B cell (primary cell): ENCODE measurements at regions not wholly inside any gene's neighbourhood (a gene's known extent, or its start where the extent isn't known, plus 50 kb on each side); places are given as distances from the start of the nearest gene placed in this dataset.
"Not testable (repeated sequence)": the region's sequence is repeated elsewhere in the genome, so short reads cannot be mapped to it uniquely, and the experiment has no call there.

Experiments used
- ATAC-seq: fragments of 200-7000 bp; cut with Tn5 transposase; one replicate; pipeline ENCODE4 v1.10.0; 2021; ENCODE audit warnings: low read depth, mild to moderate bottlenecking, moderate number of reproducible peaks, moderate library complexity
- CTCF ChIA-PET: fragments of 350-600 bp; sonication (Branson Sonifier 250); formaldehyde crosslinking; loops from one replicate; lab custom pipeline; 2021; ENCODE audit warnings: antibody characterized with exemption, inconsistent platforms; lab: Charles Lee
- POLR2A ChIA-PET: fragments of 350-600 bp; sonication (Branson Sonifier 250); formaldehyde crosslinking; loops from one replicate; lab custom pipeline; 2021; ENCODE audit warnings: antibody characterized with exemption; lab: Charles Lee
- DNase-seq: peaks from one replicate; pipeline ENCODE4 v3.0.0; 2013
- H2AFZ ChIP-seq: 2 replicates; pipeline ENCODE4 v1.6.1; 2012; ENCODE audit warnings: mild to moderate bottlenecking, low read depth, low read length; ENCODE audit not compliant: insufficient read depth, poor library complexity, severe bottlenecking
- H3K27ac ChIP-seq, 2 donors: 1 replicate in 1 of 2; 2 replicates in 1 of 2; pipeline ENCODE4 v1.5.1; 2012 to 2013; ENCODE audit warnings: low read length in 2 of 2, mild to moderate bottlenecking in 2 of 2, moderate library complexity in 1 of 2
- H3K27me3 ChIP-seq, 4 experiments: fragments of 200-600 bp in 1 of 4; sonication (generic) in 1 of 4; replicated peaks in 1 of 4; 1 replicate in 2 of 4; 2 replicates in 2 of 4; pipeline versions ENCODE4 v1.6.1 to v1.7.0; 2013 to 2016; ENCODE audit warnings: low read length in 3 of 4, mild to moderate bottlenecking in 2 of 4, mixed read lengths in 1 of 4, moderate library complexity in 1 of 4; ENCODE audit not compliant: insufficient read depth in 4 of 4, control insufficient read depth in 3 of 4; ENCODE audit errors: control extremely low read depth in 1 of 4
- H3K36me3 ChIP-seq, 2 experiments: replicated peaks in 1 of 2; 1 replicate in 1 of 2; 2 replicates in 1 of 2; pipeline versions ENCODE4 v1.6.1 to v1.7.1; 2013; ENCODE audit warnings: low read length in 1 of 2; ENCODE audit not compliant: insufficient read depth in 2 of 2, control insufficient read depth in 1 of 2; ENCODE audit errors: control extremely low read depth in 1 of 2, extremely low read depth in 1 of 2
- H3K4me1 ChIP-seq, 2 donors: fragments of 200-600 bp in 1 of 2; sonication (generic) in 1 of 2; 1 replicate in 1 of 2; 2 replicates in 1 of 2; pipeline versions ENCODE4 v1.5.1 to v1.6.1; 2013 to 2017; ENCODE audit warnings: low read length in 2 of 2; ENCODE audit not compliant: control insufficient read depth in 2 of 2, insufficient read depth in 2 of 2
- H3K4me2 ChIP-seq: replicated peaks from 2 replicates; pipeline ENCODE3; 2012; ENCODE audit warnings: mild to moderate bottlenecking, low read depth, low read length; ENCODE audit not compliant: poor library complexity, severe bottlenecking
- H3K4me3 ChIP-seq, 5 experiments: fragments of 200-600 bp in 1 of 5; sonication (generic) in 1 of 5; 1 replicate in 3 of 5; 2 replicates in 2 of 5; pipeline versions ENCODE4 v1.5.1 to v1.7.0; 2011 to 2016; ENCODE audit warnings: low read length in 4 of 5, mild to moderate bottlenecking in 4 of 5, low read depth in 2 of 5, control low read depth in 1 of 5, moderate library complexity in 1 of 5; ENCODE audit not compliant: insufficient read depth in 1 of 5; ENCODE audit errors: control extremely low read depth in 1 of 5, extremely low read depth in 1 of 5
- H3K79me2 ChIP-seq: fragments of 200-600 bp; sonication (generic); one replicate; pipeline ENCODE4 v1.6.0; 2016; ENCODE audit warnings: low read length; ENCODE audit not compliant: control insufficient read depth, insufficient read depth
- H3K9ac ChIP-seq: fragments of 200-600 bp; sonication (generic); 2 replicates; pipeline ENCODE4 v1.6.1; 2017; ENCODE audit warnings: mild to moderate bottlenecking, low read length, moderate library complexity
- H3K9me3 ChIP-seq, 3 donors: one replicate each; pipeline versions ENCODE4 v1.6.1 to v1.7.1; 2013; ENCODE audit warnings: low read length in 2 of 3; ENCODE audit not compliant: control insufficient read depth in 2 of 3, insufficient read depth in 1 of 3; ENCODE audit errors: control extremely low read depth in 1 of 3
- H4K20me1 ChIP-seq: 2 replicates; pipeline ENCODE4 v1.6.0; 2012; ENCODE audit warnings: mild to moderate bottlenecking, low read length; ENCODE audit not compliant: insufficient read depth, control insufficient read depth, poor library complexity, severe bottlenecking
- H3K27ac Mint-ChIP-seq: one replicate; pipeline ENCODE4 v1.8.0; 2021; ENCODE audit warnings: mixed read lengths
- H3K27me3 Mint-ChIP-seq: one replicate; pipeline ENCODE4 v1.8.0; 2021; ENCODE audit warnings: mixed read lengths
- H3K4me1 Mint-ChIP-seq: one replicate; pipeline ENCODE4 v1.8.0; 2021; ENCODE audit warnings: mixed read lengths
- H3K4me3 Mint-ChIP-seq: one replicate; pipeline ENCODE4 v1.8.0; 2021; ENCODE audit warnings: mixed read lengths
- H3K9me3 Mint-ChIP-seq: one replicate; pipeline ENCODE4 v1.8.0; 2022; ENCODE audit warnings: mixed read lengths; ENCODE audit not compliant: insufficient read depth
- CTCF ChIP-seq: fragments of 200-600 bp; IDR thresholded peaks from one replicate; pipeline ENCODE4 v1.8.0; 2022; ENCODE audit warnings: antibody characterized with exemption, mild to moderate bottlenecking
- EZH2 ChIP-seq: IDR thresholded peaks from 2 replicates; pipeline ENCODE4 v1.6.1; 2012; ENCODE audit warnings: borderline replicate concordance, low read depth, mild to moderate bottlenecking, moderate library complexity, low read length; ENCODE audit not compliant: insufficient read depth, poor library complexity, severe bottlenecking
- WGBS: methylation state at CpG from one replicate; pipeline ENCODE4 v1.1.5; 2013; ENCODE audit warnings: missing lambda C conversion rate; ENCODE audit not compliant: insufficient coverage; 5-methylcytosine and 5-hydroxymethylcytosine counted together
- intact Hi-C: fragments of 100-400 bp; cut with micrococcal nuclease; formaldehyde crosslinking; loops from one replicate; pipeline ENCODE4 v1.10.0; 2022

GRCh38 chr6:48658915-48659314 lies 547.9 kb upstream of the PTCHD4 start:
- no peak overlapping the region for H3K4me3 ChIP-seq
- no peak overlapping the region for H3K4me2 ChIP-seq

DNA sequence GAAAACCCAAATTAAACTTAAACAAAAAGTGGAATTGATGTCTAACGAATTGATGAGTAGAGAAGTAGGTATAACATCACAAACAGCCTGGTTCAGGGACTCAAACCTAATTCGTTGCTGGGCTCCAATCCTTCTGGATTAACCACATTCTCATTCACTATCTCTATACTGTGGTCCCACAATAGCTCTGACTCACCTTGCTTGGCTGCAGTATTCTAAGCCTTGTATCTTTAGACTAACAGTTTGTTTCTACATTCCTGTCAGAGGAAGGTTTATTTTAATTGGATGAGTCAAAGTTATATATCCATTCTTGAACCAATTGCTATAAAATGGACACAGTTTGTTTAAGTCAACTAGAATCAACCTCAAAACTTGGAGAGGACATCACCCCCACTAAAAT lies 530.5 kb upstream of the PTCHD4 start:
- no peak for DNase-seq
- CTCF ChIA-PET = no interaction called here
- Histone ChIP-seq H3K4me3 (no peak overlapping the region), H3K4me1 (no peaks in the 10 kb centered on the region), H3K9ac (no peak overlapping the region), H3K27ac (no peak overlapping the region), H3K27me3 (no peaks in the 10 kb centered on the region), H3K36me3 (no peaks in the 10 kb centered on the region), H2AFZ (no peak overlapping the region), H3K4me2 (no peak overlapping the region), H3K9me3 (peaks cover 0 to 6% (median 0%) of the 10 kb centered on the region in 3 donors), H4K20me1 (no peaks in the 10 kb centered on the region), H3K79me2 (no peaks in the 10 kb centered on the region)
- ATAC-seq = no peak
- intact Hi-C loops = no loop called here
- Mint-ChIP-seq H3K27ac (no peak overlapping the region), H3K27me3 (no peaks in the 10 kb centered on the region), H3K4me3 (no peak overlapping the region), H3K9me3 (peaks cover 18% of the 10 kb centered on the region), H3K4me1 (no peaks in the 10 kb centered on the region)
- TF ChIP-seq EZH2 (no peak), CTCF (no peak)
- no CpG with 5 or more reads among the region's 2 CpGs for WGBS
- POLR2A ChIA-PET = no interaction called here

More at GRCh38 chr6:48658915-48659314, 547.9 kb upstream of the PTCHD4 start:
- no peaks in the 10 kb centered on the region for H3K27me3 Mint-ChIP-seq
- H3K36me3 ChIP-seq = no peaks in the 10 kb centered on the region
- H3K27me3 ChIP-seq = no peaks in the 10 kb centered on the region
- no peaks in the 10 kb centered on the region for H3K4me1 Mint-ChIP-seq
- intact Hi-C loops = no loop called here
- ChIA-PET CTCF (no interaction called here), POLR2A (no interaction called here)
- DNase-seq (no peak), ATAC-seq (no peak)
- H3K9ac ChIP-seq = no peak overlapping the region
- H2AFZ ChIP-seq = no peak overlapping the region
- H4K20me1 ChIP-seq = no peaks in the 10 kb centered on the region
- 53% methylated on average over 2 of the region's 2 CpGs for WGBS
- no peak overlapping the region for H3K27ac ChIP-seq
- TF ChIP-seq EZH2 (no peak), CTCF (no peak)
- no peaks in the 10 kb centered on the region for H3K9me3 Mint-ChIP-seq
- no peaks in the 10 kb centered on the region for H3K79me2 ChIP-seq
- H3K9me3 ChIP-seq = no peaks in the 10 kb centered on the region
- H3K4me1 ChIP-seq = no peaks in the 10 kb centered on the region
- H3K27ac Mint-ChIP-seq = no peak overlapping the region
- no peak overlapping the region for H3K4me3 Mint-ChIP-seq

DNA sequence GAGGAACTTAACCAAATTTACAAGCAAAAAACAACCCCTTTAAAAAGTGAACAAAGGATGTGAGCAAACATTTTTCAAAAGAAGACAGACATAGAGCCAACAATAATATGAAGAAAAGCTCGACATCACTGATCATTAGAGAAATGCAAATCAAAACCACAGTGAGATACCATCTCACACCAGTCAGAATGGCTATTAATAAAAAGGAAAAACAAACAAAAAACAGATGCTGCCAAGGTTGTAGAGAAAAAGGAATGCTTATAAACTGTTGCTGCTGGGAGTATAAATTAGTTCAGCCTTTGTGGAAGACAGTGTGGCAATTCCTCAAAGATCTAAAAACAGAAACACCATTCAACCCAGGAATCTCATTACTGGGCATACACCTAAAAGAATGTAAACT lies 527.8 kb upstream of the PTCHD4 start:
- H3K4me1 Mint-ChIP-seq, H3K4me3 ChIP-seq, H3K36me3 ChIP-seq, ATAC-seq, H3K79me2 ChIP-seq, H3K27me3 Mint-ChIP-seq, H3K27ac Mint-ChIP-seq, H3K4me1 ChIP-seq, H3K9me3 ChIP-seq, H3K27ac ChIP-seq, H3K9ac ChIP-seq, CTCF ChIA-PET, H3K4me2 ChIP-seq, DNase-seq, H4K20me1 ChIP-seq, H2AFZ ChIP-seq, POLR2A ChIA-PET, intact Hi-C loops, H3K27me3 ChIP-seq, H3K4me3 Mint-ChIP-seq: not testable (repeated sequence)
- no CpG with 5 or more reads among the region's 1 CpG for WGBS
- H3K9me3 Mint-ChIP-seq = peaks cover 18% of the 10 kb centered on the region
